ENCODE measurements at regions not wholly inside any gene's neighbourhood (a gene's known extent, or its start where the extent isn't known, plus 50 kb on each side); places are given as distances from the start of the nearest gene placed in this dataset.

DNA sequence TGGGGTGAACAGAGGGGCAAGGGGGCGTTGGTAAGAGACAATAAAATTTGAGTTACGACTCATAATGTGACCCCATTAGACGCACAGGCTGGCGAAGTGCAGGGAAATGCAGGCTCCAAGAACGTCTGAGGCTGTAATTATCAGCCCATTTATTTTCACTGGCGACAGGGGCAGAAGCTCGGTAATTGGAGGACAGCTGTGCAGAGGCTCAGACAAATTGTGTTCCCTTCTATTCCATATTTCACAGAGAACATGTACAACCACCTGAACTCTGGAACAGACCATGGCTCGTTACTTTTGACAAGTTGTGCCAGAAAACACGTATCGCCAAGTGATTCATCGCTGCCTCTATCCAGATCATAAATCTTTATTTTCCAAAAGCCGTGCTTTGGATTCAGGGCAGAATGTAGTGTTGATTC lies 137.3 kb upstream of the FRMD4A start:
- no peak for DNase-seq

GRCh38 chr10:14466257-14466656 lies 135.5 kb upstream of the FRMD4A start:
- DNase-seq, result no peak

GRCh38 chr10:14460447-14460846 lies 129.7 kb upstream of the FRMD4A start:
- DNase-seq, result no peak

DNA sequence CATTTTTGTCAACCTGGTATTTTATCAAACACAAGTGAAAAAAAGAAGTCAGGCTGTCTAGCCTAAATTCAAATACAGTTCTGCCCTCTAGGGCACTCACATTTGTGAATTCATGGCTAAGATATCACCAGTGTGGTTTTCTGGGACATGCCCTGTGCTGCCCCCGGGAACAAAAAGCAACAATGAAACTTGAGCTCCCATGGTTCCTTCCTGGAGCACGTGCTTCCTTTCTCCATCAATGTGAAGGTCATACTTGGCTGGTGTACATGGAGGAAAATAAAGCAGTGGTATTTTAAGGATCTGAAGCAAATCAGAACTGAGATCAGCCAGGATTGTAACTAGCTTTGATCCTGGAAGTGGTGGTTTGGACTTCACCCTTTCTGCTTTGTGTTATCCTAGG lies 128.9 kb upstream of the FRMD4A start:
- no peak for DNase-seq

DNA sequence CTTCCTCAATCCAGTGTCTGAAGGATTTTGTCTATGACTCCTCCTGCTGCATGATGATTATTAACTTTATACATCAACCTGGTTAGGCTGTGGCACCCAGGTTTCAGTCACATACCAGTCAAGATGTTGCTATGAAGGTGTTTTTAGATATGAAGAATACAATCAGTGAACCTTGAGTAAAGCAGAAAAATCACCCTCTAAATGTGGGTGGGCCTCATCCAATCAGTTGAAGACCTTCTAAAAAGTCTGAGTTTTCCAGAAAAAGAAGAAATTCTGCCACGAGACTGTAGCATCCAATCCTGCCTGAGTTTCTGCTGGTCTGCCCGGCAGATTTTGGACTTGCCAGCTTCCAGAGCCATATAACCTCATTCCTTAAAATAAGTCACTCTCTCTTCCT lies 126.1 kb upstream of the FRMD4A start:
- DNase-seq, result no peak

DNA sequence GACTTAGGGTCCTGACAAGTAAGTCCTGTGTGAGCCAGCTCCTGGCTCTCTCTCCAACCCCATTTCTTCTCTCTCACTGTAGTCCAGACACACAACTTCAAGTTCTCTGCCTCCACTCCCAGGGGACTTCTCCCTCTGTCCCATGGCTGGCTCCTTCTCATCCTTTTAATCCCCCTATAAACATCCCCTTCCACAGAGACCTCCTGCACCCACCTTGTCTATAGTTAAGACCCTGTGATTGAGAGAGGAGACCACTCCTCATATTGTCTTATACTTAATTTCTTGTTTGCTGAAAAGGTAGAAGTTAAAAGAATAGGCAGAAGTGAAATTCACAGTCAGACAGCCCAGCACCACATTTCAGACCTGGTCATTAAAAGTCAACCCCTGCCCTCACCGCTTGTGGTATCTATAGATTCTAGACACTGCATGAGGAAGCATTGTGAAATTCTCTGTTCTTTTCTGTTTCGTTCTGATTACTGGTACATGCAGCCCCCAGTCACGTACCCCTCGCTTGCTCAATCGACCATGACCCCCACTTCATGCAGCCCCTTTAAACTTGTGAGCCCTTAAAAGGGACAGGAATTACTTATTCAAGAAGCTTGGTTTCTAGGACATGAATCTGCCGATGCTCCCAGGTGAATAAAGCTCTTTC lies 125.6 kb upstream of the FRMD4A start:
- DNase-seq, result no peak

- DNase-seq, result no peak
Observed at GRCh38 chr10:14454629-14455028, 123.9 kb upstream of the FRMD4A start.

DNA sequence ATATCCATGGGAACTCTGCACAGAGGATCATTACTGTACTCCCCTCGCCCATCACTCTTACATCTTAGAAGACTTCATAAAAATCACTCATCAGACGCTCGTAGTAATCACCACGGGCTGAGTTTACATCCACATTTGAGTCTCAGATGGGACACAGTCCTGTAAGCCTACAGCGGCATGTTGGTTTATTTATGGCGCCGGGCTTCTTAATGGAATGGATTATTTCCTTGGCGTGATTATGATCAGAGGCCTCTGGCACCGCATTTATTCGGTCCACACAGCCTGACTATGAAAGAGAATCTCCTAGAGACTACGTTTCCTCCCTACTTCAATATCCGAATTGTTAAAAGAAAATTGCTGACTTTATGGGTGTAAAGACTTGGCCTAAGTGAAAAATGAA lies 123.5 kb upstream of the FRMD4A start:
- DNase-seq, result no peak

GRCh38 chr10:14453593-14453992 lies 122.9 kb upstream of the FRMD4A start:
- no peak for DNase-seq

GRCh38 chr10:14451341-14451740 lies 120.6 kb upstream of the FRMD4A start:
- no peak for DNase-seq

- DNase-seq, result no peak
Observed at GRCh38 chr10:14450041-14450491, 119.3 kb upstream of the FRMD4A start.

DNA sequence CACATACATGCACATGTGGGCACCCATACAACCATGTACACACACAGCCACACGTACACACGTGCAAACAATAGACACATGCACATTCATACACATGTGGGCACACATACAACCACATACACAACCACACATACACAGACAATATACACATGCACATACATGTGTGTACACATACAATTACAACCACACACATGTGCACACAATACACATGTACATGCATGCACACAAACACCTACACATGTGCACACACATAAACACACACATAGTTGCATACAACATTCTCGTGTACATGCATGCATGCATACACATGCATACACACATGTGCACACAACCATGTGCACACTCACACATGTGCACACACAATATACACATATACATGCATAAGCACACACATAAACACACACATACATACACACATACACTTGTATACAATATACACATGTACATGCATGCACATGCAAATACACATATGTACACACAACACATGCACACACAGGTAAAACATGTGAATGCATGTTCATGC lies 118.6 kb upstream of the FRMD4A start:
- DNase-seq, result no peak

- DNase-seq, result no peak
Observed at GRCh38 chr10:14448197-14448990, 117.7 kb upstream of the FRMD4A start.

- DNase-seq, result no peak
Observed at GRCh38 chr10:14447094-14447839, 116.5 kb upstream of the FRMD4A start.

DNA sequence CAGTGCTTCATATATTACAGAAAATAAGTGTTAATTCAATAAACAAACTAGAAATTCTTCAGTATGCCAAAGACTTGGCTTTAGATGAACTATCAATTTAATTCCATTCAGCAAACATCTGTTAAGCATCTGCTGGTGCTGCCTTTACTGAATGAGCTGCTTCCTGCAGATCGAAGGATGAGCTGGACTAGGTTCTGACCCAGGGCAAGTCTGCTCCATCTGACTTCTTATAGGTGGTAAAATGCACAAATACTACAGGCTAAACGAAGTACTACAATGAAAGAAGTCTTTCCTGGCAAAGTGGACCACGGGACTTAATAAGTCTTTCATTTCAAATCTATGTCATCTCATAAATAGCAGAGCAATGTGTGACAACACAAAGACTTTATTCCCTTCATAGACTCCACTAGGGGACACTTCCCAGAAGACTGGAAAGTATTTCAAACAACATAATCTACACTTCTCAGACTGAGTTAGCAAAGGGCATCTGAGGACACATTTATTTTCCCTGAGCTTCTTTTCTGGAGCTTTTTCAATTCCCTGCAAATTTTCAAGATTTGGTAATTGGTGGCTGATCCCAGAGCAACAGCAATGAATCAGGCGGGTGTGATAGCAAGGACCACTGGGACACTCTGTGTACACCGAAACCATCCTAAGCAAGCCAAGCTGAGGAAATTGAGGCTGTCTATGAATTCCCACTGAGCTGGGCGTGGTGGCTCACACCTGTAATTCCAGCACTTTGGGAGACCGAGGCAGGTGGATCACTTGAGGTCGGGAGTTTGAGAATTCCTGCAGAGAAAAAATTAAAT lies 108.9 kb upstream of the FRMD4A start:
- no peak for DNase-seq

- no peak for DNase-seq
Observed at GRCh38 chr10:14438576-14438975, 107.9 kb upstream of the FRMD4A start.

GRCh38 chr10:14438057-14438456 lies 107.3 kb upstream of the FRMD4A start:
- DNase-seq, result no peak

GRCh38 chr10:14435976-14436632 lies 105.4 kb upstream of the FRMD4A start:
- DNase-seq, result no peak

DNA sequence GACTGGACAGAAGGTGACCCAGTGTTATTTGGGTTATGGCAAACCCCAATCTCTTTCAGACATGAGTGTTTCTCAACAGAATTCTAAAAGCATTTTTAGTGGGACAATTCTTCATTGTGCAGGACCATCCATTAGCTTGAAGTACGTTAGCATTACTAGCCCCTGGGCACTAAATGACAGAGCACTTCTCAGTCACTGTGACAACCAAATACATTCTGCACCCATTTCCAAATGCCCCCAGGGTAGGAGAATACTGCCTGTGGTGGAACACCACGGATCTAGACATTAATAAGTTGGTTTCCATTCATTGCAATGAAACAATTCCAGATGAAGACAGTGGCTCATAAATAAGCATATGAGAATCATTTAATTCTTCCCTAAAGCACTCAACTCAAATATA lies 102.4 kb upstream of the FRMD4A start:
- DNase-seq, result no peak

DNA sequence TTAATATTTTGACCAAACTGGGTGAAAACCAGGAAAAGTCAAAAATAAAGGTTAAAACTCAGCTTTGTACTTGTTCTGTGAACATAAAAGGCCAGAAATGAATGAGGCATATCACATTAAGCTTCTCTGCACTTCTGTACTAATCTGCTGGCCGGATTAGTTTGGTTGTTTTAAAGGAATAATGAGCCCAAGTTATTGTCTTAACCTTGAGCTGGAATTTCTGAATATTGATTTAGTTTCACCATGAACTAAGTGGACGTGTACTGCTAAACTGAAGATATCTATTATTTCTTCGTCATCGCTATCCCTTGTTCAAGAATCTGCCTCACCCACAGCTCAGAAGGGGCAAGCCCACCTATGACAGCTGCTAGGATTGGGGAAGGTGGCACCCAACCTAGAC lies 101.1 kb upstream of the FRMD4A start:
- no peak for DNase-seq

DNA sequence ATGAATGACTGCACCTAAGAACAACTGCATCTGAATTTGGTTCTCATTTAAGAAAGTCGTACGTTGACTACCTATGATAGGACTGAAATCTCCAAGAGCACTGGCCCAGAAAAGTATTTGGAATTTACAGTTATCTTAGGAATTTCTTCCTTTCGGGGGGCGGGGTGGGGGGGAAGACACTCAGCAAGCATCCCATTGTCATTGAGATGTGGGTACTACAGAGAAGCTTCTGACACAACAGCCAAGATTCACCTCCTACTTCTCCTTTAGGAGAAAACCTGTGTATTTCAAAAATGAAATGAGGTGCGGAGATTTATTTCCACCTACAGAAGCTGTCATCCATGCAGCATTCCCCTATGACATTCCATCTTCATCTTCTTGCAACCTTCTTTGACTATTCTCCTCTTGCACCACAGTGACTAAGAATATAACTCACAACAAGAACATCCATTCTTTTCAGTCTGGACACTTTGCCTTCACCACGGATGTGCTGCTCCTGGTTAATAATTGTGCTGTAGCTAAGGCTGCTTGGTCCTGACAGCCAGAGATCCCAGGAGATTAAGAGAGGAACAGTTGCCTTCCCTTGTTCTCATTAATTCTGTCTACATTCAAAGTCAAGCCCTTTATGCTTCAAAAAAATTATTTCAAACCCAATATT lies 98.4 kb upstream of the FRMD4A start:
- DNase-seq, result no peak
